HG03066 (cell line): ENCODE measurements at regions not wholly inside any gene's neighbourhood (a gene's known extent, or its start where the extent isn't known, plus 50 kb on each side); places are given as distances from the start of the nearest gene placed in this dataset.
"Not testable (repeated sequence)": the region's sequence is repeated elsewhere in the genome, so short reads cannot be mapped to it uniquely, and the experiment has no call there.

Source experiments
- ATAC-seq: cut with Tn5 transposase; IDR thresholded peaks from one replicate; pipeline ENCODE4 v1.9.1; 2021; ENCODE audit warnings: low read depth; ENCODE audit not compliant: unreplicated experiment

- not testable (repeated sequence) for ATAC-seq
Observed at GRCh38 chr16:88145824-88146405, 194.7 kb downstream of the BANP start.

GRCh38 chr16:88148078-88148477 lies 196.8 kb downstream of the BANP start:
- not testable (repeated sequence) for ATAC-seq

- ATAC-seq: not testable (repeated sequence)
Observed at GRCh38 chr16:88148682-88149081, 197.4 kb downstream of the BANP start.

GRCh38 chr16:88149158-88149603 lies 197.9 kb downstream of the BANP start:
- ATAC-seq: not testable (repeated sequence)

- not testable (repeated sequence) for ATAC-seq
Observed at GRCh38 chr16:88149663-88150062, 198.4 kb downstream of the BANP start.

GRCh38 chr16:88150456-88151128 lies 199.4 kb downstream of the BANP start:
- ATAC-seq: not testable (repeated sequence)

GRCh38 chr16:88151129-88151499 lies 199.9 kb downstream of the BANP start:
- ATAC-seq: not testable (repeated sequence)

- ATAC-seq: not testable (repeated sequence)
Observed at GRCh38 chr16:88151859-88152843, 200.9 kb downstream of the BANP start.

GRCh38 chr16:88152879-88153278 lies 201.6 kb downstream of the BANP start:
- ATAC-seq: not testable (repeated sequence)

- not testable (repeated sequence) for ATAC-seq
Observed at GRCh38 chr16:88153516-88153915, 202.3 kb downstream of the BANP start.

- ATAC-seq: not testable (repeated sequence)
Observed at GRCh38 chr16:88154886-88155285, 203.7 kb downstream of the BANP start.

- ATAC-seq: not testable (repeated sequence)
Observed at GRCh38 chr16:88155681-88156080, 204.4 kb downstream of the BANP start.

- not testable (repeated sequence) for ATAC-seq
Observed at GRCh38 chr16:88156640-88157283, 205.5 kb downstream of the BANP start.

GRCh38 chr16:88157686-88158085 lies 206.5 kb downstream of the BANP start:
- not testable (repeated sequence) for ATAC-seq

GRCh38 chr16:88158256-88159045 lies 207.2 kb downstream of the BANP start:
- not testable (repeated sequence) for ATAC-seq

- ATAC-seq: not testable (repeated sequence)
Observed at GRCh38 chr16:88159046-88159896, 208.0 kb downstream of the BANP start.

GRCh38 chr16:88159897-88160335 lies 208.7 kb downstream of the BANP start:
- ATAC-seq: not testable (repeated sequence)

- not testable (repeated sequence) for ATAC-seq
Observed at GRCh38 chr16:88161191-88161590, 210.0 kb downstream of the BANP start.
